A673 (cell line): ENCODE measurements at regions not wholly inside any gene's neighbourhood (a gene's known extent, or its start where the extent isn't known, plus 50 kb on each side); places are given as distances from the start of the nearest gene placed in this dataset.

ENCODE experiments used
- BruUV-seq: library from RNA; stranded (reverse); fragments of 400-500 nt; replicated peaks from 2 replicates; lab custom pipeline; 2021; lab: Mats Ljungman, UMichigan
- CTCF ChIA-PET: fragments of 300-600 bp; sonication (Branson Sonifier 250); formaldehyde crosslinking; loops from one replicate; lab custom pipeline; 2022; ENCODE audit warnings: antibody characterized with exemption; lab: Charles Lee
- POLR2A ChIA-PET: fragments of 300-600 bp; sonication (Branson Sonifier 250); formaldehyde crosslinking; loops from one replicate; lab custom pipeline; 2022; ENCODE audit warnings: antibody characterized with exemption; ENCODE audit not compliant: low non-redundant PET; lab: Charles Lee
- DNase-seq: peaks from one replicate; pipeline ENCODE4 v3.0.0-alpha.2; 2015; ENCODE audit warnings: low spot score
- H3K27ac ChIP-seq: fragments of 200-600 bp; sonication (generic); 2 replicates; pipeline ENCODE4 v1.5.1; 2016; ENCODE audit warnings: mixed run types, low read depth, mild to moderate bottlenecking, mixed read lengths, antibody characterized with exemption, low read length; ENCODE audit not compliant: poor library complexity, severe bottlenecking
- H3K27me3 ChIP-seq: fragments of 200-600 bp; sonication (generic); replicated peaks from 2 replicates; pipeline ENCODE4 v1.6.1; 2017; ENCODE audit warnings: mixed run types, low read depth, mild to moderate bottlenecking, mixed read lengths, antibody characterized with exemption, low read length; ENCODE audit not compliant: insufficient read depth, poor library complexity
- H3K36me3 ChIP-seq: fragments of 200-600 bp; sonication (generic); 2 replicates; pipeline ENCODE4 v1.6.1; 2016; ENCODE audit warnings: mixed run types, mild to moderate bottlenecking, mixed read lengths, antibody characterized with exemption, low read length; ENCODE audit not compliant: insufficient read depth, poor library complexity, severe bottlenecking
- H3K4me1 ChIP-seq: fragments of 200-600 bp; sonication (generic); 2 replicates; pipeline ENCODE4 v1.6.1; 2017; ENCODE audit warnings: mixed run types, mild to moderate bottlenecking, mixed read lengths, antibody characterized with exemption, low read length; ENCODE audit not compliant: insufficient read depth, poor library complexity, severe bottlenecking
- H3K4me3 ChIP-seq: fragments of 200-600 bp; sonication (generic); 2 replicates; pipeline ENCODE4 v1.5.1; 2016; ENCODE audit warnings: low read depth, mixed run types, mild to moderate bottlenecking, mixed read lengths, low read length; ENCODE audit not compliant: poor library complexity, severe bottlenecking
- H3K9me3 ChIP-seq: fragments of 200-600 bp; sonication (generic); 2 replicates; pipeline ENCODE4 v1.6.1; 2016; ENCODE audit warnings: mixed run types, low read depth, mild to moderate bottlenecking, mixed read lengths, antibody characterized with exemption, low read length; ENCODE audit not compliant: poor library complexity, severe bottlenecking
- EZH2 ChIP-seq: fragments of 200-600 bp; sonication (generic); IDR thresholded peaks from 2 replicates; pipeline ENCODE4 v1.6.1; 2017; ENCODE audit warnings: borderline replicate concordance, low read depth, mild to moderate bottlenecking, mixed read lengths, antibody characterized with exemption, low read length; ENCODE audit not compliant: poor library complexity, severe bottlenecking
- intact Hi-C: fragments of 100-400 bp; cut with micrococcal nuclease; formaldehyde crosslinking; loops from one replicate; pipeline ENCODE4 v1.10.0; 2022; ENCODE audit not compliant: unreplicated experiment
- TF ChIP-seq, protein P1 (sequence below): fragments of 300-800, 200-600 bp; sonication (generic); conservative IDR thresholded peaks from 2 replicates; pipeline ENCODE4 v1.5.1; 2017; ENCODE audit warnings: low read depth, mild to moderate bottlenecking, antibody characterized with exemption, low read length, moderate library complexity, mixed read lengths

DNA sequence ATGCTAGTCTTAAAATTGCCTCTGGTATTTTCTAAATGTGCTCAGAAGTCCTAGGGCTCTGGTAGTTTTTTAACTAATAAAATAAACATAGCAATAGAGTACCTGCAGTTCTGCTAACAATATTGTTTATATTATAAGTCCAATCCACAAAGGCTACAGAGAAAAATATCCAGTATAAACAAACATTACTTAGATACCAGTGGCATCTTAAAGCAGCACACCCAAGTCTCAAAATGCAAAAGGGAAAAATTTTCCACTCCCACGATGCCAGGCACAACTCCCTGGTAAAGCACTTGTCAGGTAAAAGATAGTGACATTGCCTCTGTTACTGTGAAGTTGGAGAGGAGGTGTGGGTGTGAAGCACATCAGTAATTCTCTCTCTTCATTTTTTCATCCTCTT lies 123.3 kb downstream of the OGFRL1 start:
- H3K27me3 ChIP-seq = no peaks in the 10 kb centered on the region
- H3K4me3 ChIP-seq = no peak overlapping the region
- intact Hi-C loops = no loop called here
- H3K9me3 ChIP-seq = no peaks in the 10 kb centered on the region
- H3K4me1 ChIP-seq = peaks cover 7% of the 10 kb centered on the region
- BruUV-seq = no TSS peak
- no peak overlapping the region for H3K27ac ChIP-seq
- TF ChIP-seq, protein P1, sequence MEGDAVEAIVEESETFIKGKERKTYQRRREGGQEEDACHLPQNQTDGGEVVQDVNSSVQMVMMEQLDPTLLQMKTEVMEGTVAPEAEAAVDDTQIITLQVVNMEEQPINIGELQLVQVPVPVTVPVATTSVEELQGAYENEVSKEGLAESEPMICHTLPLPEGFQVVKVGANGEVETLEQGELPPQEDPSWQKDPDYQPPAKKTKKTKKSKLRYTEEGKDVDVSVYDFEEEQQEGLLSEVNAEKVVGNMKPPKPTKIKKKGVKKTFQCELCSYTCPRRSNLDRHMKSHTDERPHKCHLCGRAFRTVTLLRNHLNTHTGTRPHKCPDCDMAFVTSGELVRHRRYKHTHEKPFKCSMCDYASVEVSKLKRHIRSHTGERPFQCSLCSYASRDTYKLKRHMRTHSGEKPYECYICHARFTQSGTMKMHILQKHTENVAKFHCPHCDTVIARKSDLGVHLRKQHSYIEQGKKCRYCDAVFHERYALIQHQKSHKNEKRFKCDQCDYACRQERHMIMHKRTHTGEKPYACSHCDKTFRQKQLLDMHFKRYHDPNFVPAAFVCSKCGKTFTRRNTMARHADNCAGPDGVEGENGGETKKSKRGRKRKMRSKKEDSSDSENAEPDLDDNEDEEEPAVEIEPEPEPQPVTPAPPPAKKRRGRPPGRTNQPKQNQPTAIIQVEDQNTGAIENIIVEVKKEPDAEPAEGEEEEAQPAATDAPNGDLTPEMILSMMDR = no peak
- TF ChIP-seq EZH2 = no peak
- POLR2A ChIA-PET = no interaction called here
- DNase-seq = no peak
- H3K36me3 ChIP-seq = no peaks in the 10 kb centered on the region
- CTCF ChIA-PET = no interaction called here

DNA sequence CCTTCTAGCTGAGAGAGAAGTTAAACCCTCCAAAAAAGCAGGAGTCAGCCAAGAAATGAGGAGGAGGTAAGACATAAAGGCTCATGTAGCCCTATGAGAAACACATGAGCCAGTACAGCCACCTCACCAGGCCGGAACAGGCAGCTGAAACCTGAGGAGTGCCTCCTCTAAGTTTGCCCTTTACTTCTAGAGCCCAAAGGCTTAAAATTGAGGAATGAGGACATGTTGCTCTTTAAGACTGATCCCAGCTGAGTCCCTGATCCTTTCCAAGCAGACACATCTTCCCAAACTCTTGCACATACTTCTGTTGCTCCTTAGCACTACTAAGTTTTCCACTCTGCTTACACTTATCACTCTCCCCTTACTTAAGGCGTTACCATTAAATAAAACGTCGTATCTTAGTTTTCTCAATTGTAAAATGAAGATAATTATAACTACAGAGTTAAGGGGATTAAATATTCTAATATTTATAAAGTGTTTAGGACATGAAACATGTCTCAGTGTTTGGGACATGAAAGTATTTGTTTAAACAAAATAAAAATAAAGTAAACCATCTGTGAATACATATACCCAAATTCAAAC lies 124.0 kb downstream of the OGFRL1 start:
- ChIA-PET CTCF (no interaction called here), POLR2A (no interaction called here)
- intact Hi-C loops = no loop called here
- TF ChIP-seq EZH2 = no peak
- BruUV-seq = no TSS peak
- H3K4me3 ChIP-seq = no peak overlapping the region
- no peaks in the 10 kb centered on the region for H3K36me3 ChIP-seq
- H3K27me3 ChIP-seq = no peaks in the 10 kb centered on the region
- peaks cover 5% of the 10 kb centered on the region for H3K4me1 ChIP-seq
- no peak for DNase-seq
- H3K9me3 ChIP-seq = no peaks in the 10 kb centered on the region
- no peak overlapping the region for H3K27ac ChIP-seq

GRCh38 chr6:71414486-71414885 lies 125.9 kb downstream of the OGFRL1 start:
- Histone ChIP-seq H3K9me3 (no peaks in the 10 kb centered on the region), H3K4me1 (no peaks in the 10 kb centered on the region), H3K4me3 (no peak overlapping the region), H3K27ac (no peak overlapping the region), H3K27me3 (peaks cover 3% of the 10 kb centered on the region), H3K36me3 (no peaks in the 10 kb centered on the region)
- POLR2A ChIA-PET = no interaction called here
- CTCF ChIA-PET = no interaction called here
- TF ChIP-seq, protein P1 = no peak
- TF ChIP-seq EZH2 = no peak
- no peak for DNase-seq
- intact Hi-C loops = no loop called here
- BruUV-seq = no TSS peak
